ENCODE measurements at regions not wholly inside any gene's neighbourhood (a gene's known extent, or its start where the extent isn't known, plus 50 kb on each side); places are given as distances from the start of the nearest gene placed in this dataset.

DNA sequence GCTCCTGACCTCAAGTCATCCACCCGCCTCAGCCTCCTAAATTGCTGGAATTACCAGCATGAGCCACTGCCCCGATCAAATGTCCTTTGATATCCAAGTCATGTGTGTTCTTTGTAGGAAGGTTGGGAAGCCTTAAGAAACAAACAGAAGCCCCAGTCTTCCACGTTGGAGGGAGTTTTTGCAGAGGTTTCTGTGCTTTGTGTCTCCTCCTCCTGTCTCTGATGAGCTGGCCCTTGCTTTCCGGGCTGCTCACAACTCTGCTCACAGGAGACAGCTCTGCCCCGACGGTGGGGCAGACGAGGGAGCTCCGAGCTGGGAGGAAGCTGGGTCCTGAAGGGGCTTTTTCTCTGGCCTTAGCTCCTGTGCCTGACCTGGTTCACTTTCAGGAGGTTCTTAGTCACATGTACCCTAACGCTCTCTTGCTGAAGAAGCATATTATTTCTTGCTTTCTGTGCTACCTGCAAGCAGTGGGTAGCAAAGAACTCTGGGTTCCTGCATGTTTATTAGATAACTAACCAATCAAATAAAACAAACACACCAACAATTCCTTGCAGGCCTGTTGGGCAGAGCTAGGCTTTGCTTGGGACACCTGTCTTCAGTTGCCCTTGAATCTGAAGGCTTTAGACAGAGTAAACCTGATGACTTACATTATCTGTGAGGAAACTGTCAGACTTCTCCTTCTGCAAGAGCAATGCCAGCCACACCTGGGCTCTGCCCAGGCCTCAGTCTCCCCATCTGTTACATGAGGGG, 52.6 kb upstream of the SMAD6 start:
- ChIA-PET CTCF (interaction anchor here (1.2 kb wide), 1 partner anchor 36 kb away, joined by 3 read pairs; no protein-coding TSS in a partner anchor), POLR2A (no interaction called here)
- no peak for DNase-seq (ENCODE audit: extremely low spot score)

DNA sequence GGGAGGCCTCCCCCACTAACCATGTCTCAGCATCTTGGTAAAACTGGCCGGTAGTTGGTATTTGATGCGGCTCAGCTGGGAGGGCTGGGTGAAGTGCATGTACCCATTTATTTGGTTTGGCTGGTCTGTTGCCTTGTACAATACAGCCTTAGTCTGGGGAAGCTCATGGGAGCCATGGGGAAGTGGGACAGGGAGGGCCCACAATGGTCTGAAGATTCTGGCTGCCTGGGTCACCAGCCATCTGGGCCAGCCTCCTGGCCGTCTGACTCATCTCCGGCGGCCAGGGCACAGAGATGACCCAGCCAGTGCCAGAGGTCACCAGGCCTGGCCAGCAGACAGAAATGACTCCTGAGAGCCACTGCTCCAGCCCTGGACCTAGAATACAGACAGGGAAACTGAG, 51.6 kb upstream of the SMAD6 start:
- ChIA-PET CTCF (interaction anchor here (2.1 kb wide), 1 partner anchor 11 kb away, joined by 7 read pairs; no protein-coding TSS in a partner anchor), POLR2A (no interaction called here)
- no peak for DNase-seq (ENCODE audit: extremely low spot score)
- no peak for TF ChIP-seq CTCF (IDR thresholded peaks at IDR 0.05; ENCODE audit: control extremely low read depth, extremely low read depth, low read depth, missing control alignments)

More for the DNA sequence above, 52.6 kb upstream of the SMAD6 start:
- TF ChIP-seq CTCF (IDR thresholded peaks at IDR 0.05; ENCODE audit: control extremely low read depth, extremely low read depth, low read depth, missing control alignments) = no peak

GRCh38 chr15:66651198-66651597, 50.8 kb upstream of the SMAD6 start:
- no peak for DNase-seq (ENCODE audit: extremely low spot score)
- ChIA-PET CTCF (interaction anchor here (0.8 to 2.1 kb wide), 2 partner anchors 10 to 12 kb away, joined by 3 to 7 read pairs; no protein-coding TSS in a partner anchor), POLR2A (no interaction called here)
- TF ChIP-seq CTCF (IDR thresholded peaks at IDR 0.05; ENCODE audit: control extremely low read depth, extremely low read depth, low read depth, missing control alignments) = no peak

- DNase-seq (ENCODE audit: extremely low spot score) = no peak
- ChIA-PET CTCF (interaction anchor here (0.7 to 2.1 kb wide), 3 partner anchors 11 to 31 kb away, joined by 3 to 7 read pairs (median 3); no protein-coding TSS in a partner anchor), POLR2A (no interaction called here)
- TF ChIP-seq CTCF (IDR thresholded peaks at IDR 0.05; ENCODE audit: control extremely low read depth, extremely low read depth, low read depth, missing control alignments) = no peak
Measured at GRCh38 chr15:66651913-66652642, 50.0 kb upstream of the SMAD6 start.
